GM18511 (cell line): ENCODE measurements at regions not wholly inside any gene's neighbourhood (a gene's known extent, or its start where the extent isn't known, plus 50 kb on each side); places are given as distances from the start of the nearest gene placed in this dataset.

Experiments used
- ATAC-seq: cut with Tn5 transposase; IDR thresholded peaks from one replicate; pipeline ENCODE4 v1.9.1; 2021; ENCODE audit warnings: mild to moderate bottlenecking, moderate library complexity; ENCODE audit not compliant: unreplicated experiment

- no peak for ATAC-seq
These were observed 50.6 kb upstream of the SLC45A1 start for GRCh38 chr1:8267307-8267706.

GRCh38 chr1:8266436-8267165, 51.3 kb upstream of the SLC45A1 start:
- no peak for ATAC-seq

DNA sequence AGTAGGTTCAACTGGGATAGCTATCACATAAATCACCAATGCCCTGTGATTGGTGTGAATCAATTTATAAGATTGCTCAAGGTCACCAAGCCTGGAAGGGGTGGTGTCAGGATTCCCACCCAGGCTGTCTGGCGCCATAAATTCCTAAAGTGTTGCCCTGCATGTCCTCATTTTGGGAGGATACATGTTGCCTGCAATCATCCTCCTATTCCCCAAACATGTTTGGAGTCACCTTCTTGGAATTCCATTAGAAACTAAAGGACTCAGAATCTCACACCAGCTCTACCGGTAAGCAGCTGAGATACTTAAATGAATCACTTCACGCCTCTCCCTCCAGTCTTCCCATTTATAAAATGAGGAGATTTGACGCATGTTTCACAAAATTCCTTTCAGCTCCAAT, 54.1 kb upstream of the SLC45A1 start:
- ATAC-seq = no peak

DNA sequence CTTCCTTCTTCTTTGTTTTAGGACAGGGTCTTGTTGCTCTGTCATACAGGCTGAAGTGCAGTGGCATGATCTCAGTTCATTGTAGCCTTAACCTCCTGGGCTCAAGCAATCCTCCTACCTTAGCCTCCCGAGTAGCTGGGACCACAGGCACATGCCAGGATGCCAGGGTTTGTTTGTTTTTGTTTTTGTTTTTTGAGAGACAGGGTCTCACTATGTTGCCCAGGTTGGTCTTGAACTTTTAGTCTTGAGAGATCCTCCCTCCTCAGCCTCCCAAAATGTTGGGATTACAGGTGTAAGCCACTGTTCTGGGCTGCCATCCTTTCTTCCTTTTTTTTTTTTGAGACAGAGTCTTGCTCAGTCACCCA, 56.5 kb upstream of the SLC45A1 start:
- no peak for ATAC-seq

- ATAC-seq = no peak
These were observed 58.2 kb upstream of the SLC45A1 start for GRCh38 chr1:8259498-8260290.

DNA sequence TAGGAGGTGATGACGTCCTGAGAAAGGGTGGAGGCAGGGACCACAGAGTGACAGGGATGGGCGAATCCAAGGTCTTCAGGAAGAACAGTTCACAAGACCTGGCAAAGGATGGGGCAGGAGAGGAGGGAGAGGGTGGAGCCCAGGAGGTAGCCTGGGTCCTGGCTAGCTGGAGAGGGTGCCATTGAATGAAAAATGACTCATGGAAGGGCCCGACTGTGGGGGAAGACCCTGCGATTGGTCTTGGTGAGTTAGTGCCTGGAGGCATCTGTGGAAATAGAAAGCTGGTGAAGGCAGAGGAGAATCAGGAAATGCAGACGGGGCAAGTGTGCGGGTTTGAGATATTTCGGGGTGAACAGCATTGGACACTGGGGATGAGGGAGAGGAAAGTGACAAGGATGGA, 60.3 kb upstream of the SLC45A1 start:
- ATAC-seq = no peak

DNA sequence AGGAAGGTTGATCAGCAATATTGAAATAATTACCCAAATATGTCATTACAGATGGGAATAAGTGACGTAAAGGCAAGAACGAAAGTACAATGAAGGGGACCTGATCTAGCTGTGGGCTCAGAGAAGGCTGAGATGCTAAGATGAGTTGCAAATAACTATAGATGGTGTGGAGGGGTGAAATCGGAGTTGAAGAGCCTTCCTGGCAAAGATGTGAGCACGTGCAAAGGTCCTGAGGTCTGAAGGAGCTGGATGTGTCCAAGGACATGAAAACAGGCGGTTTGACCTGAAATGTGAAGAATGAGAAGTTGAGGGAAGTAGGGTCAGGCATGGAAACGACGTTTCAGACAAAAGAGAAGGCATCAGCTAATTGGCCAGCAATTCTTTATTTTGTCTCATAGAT, 61.6 kb upstream of the SLC45A1 start:
- no peak for ATAC-seq

DNA sequence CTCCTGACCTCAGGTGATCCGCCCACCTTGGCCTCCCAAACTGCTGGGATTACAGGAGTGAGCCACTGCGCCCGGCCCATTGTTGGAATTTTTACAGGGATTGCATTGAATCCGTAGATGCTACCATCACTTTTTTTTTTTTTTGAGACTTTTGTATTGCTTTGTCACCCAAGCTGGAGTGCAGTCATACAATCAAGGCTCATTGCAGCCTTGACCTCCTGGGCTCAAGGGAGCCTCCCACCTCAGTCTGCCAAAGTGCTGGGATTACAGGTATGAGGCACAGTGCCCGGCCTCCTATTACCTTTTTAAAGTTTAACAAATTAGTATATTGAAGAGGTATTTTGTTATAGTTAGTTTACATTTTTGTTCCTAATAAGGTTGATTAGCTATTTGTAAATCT, 62.2 kb upstream of the SLC45A1 start:
- ATAC-seq = no peak

GRCh38 chr1:8252266-8252951, 65.5 kb upstream of the SLC45A1 start:
- ATAC-seq = no peak

DNA sequence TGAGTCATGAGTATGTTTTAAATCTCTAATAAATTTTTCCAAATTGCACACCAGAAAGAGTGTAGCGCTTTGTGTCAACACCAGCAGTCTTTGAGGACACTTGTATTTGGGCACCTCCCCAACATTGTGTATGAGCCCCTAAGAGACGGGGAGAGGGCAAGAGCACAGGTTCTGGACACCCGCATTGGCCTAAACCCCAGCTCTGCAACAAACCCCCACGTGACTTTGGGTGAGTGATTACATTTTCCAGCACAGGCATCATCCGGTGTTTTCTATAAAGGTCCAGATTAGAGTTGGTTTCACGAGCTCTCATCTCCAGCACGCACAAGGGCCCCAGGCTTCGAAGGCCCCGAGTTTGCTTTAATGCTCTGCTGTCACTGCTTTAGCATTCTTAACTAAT, 66.3 kb upstream of the SLC45A1 start:
- no peak for ATAC-seq

GRCh38 chr1:8249838-8250237, 68.1 kb upstream of the SLC45A1 start:
- ATAC-seq = no peak

DNA sequence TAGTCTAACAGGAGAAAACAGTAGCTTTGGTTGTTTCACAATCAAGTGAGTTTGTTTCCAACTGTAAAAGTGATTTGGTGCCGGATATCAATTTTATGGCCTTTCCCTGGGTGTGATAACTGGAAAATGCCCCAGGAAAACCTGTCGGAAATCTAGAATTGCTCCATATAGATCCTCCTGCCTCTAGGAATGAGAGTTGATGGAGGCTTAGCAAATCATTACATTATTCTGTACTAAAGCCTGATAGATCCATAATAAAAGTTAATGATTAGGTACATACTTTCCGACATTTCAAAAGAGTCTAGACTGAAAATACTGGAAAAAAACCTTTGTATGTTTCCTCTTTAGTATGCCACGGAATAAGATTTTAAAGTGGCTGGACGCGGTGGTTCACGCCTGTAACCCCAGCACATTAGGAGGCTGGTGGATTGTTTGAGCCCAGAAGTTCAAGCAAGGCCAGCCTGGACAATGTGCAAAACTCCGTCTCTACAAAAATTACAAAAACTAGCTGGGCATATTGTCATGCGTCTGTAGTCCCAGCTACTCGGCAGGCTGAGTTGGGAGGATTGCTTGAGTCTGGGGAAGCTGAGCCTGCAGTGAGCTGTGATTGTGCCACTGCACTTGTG, 70.0 kb upstream of the SLC45A1 start:
- ATAC-seq = no peak

DNA sequence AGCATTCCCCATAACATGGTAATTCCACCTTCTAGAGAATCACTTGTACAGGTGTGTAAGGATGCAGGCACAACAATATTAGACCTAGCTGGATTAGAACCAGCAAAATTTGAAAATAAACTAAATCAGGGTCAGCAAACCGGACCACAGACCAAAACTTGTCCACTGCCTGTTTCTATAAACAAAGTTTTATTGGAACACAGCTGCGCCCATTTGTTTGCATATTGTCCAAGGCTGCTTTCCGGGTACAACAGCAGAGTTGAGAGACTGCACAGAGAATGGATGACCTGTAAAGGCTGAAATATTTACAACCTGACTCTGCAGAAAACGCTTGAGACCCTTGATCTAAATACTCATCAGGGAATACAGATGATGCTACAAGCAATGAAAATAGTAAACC, 73.6 kb upstream of the SLC45A1 start:
- ATAC-seq = no peak

- no peak for ATAC-seq
These were observed 75.4 kb upstream of the SLC45A1 start for GRCh38 chr1:8242498-8242897.

DNA sequence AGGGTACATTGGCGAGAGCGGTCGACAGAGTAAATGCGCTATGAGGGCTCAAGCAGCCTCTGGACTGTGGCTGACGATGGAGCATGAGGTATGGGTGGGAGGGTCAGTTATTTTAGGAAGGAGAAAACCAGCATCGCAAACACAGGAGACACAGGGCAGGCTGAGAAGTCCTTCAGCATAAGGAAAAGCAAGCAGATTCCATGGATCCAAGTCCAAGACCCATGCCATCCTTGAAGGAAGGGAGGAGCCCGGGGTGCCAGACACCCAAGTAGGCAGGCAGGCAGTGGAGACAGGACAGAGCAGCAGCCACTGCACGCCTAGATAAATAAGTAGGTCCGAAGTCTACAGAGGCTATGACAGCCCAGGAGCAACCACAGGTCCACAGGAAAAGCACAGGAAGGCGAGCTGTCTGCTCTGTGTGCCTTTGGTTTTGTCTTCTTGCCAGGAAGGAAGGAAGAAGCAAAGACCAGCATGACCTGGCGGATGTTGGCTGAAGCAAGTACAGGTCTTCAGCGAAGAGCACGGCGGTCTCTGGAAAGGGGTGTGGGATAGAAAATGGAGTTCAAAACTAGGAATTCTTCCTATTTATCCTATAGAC, 76.4 kb upstream of the SLC45A1 start:
- no peak for ATAC-seq

DNA sequence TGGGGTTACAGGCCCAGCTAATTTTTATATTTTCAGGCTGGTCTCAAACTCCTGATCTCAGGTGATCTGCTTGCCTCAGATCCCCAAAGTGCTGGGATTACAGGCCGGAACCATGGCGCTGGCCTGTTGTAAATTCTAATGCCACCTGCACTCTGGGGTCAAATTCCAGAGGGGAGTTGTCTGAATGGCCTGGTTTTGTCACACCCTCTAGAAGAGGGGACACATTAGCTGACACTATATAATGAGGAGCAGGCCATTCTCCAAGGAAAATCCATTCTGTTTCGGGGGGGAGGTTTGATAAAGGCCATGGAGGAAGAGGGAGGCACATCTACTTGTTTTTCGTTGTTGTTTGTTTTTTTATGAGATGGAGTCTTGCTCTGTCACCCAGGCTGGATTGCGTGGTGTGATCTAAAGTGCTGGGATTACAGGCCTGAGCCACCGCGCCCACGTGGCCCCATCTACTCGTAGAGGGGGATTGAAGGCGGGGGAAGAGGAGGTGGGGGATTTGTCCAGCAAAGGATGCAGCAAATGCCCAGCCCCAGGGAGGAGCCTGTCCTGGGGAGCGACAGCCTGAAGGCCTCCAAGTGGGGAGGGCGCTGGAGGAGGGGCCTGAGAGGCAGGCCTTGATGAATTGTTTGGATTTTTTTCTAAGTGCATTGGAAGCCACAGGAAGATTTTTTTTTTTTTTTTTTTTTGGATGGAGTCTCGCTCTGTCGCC, 78.4 kb upstream of the SLC45A1 start:
- ATAC-seq = no peak

DNA sequence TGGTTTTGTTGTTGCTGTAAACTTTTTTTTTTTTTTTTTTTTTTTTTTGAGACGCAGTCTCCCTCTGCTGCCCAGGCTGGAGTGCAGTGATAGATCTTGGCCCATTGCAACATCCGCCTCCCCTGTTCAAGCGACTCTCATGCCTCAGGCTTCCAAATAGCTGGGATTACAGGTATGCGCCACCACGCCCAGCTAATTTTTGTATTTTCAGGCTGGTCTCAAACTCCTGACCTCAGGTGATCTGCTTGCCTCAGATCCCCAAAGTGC, 78.9 kb upstream of the SLC45A1 start:
- ATAC-seq = no peak

- no peak for ATAC-seq
These were observed 79.5 kb upstream of the SLC45A1 start for GRCh38 chr1:8238141-8239038.

DNA sequence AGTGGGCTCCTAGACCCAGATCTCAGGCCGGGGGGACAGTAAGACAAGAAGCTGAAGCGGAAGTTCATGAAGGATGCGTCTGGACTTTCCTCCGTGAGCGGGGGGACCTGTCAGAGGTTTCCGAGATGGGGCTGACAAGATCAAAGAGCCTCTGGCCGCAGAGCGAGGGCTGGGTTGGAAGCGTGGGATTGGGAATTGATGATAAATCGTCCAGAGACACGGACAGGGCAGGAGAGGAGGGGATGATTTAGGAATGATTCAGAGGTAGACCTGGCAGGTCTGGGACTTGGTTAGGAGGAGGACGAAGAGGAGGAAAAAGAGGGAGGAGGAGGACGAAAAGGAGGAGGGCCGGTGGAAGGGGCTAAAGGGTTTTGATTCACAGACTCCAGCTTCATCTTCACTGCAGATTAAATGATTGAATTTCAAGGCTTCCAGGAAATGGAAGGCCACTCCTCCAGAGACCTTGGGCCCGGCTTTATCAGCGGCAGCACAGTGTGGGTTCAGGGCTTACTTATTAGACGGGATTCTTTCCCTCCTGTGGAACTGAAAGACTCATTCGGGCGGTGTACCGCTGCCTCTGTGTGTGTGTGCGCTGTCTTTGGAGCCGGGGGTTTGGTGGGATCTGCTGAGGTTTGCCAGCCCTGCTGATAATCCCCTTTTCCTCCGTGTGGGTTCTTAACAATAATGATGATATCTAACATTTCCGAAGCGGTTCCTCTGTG, 85.7 kb upstream of the SLC45A1 start:
- ATAC-seq = no peak
